ENCODE measurements at regions not wholly inside any gene's neighbourhood (a gene's known extent, or its start where the extent isn't known, plus 50 kb on each side); places are given as distances from the start of the nearest gene placed in this dataset.
"Not testable (repeated sequence)": the region's sequence is repeated elsewhere in the genome, so short reads cannot be mapped to it uniquely, and the experiment has no call there.

GRCh38 chr5:82537687-82538306 is 259.6 kb upstream of the RPS23 start:
- ChIA-PET CTCF (ENCODE audit: unreplicated experiment) (no interaction called here), POLR2A (interaction anchor here (0.8 kb wide), 1 partner anchor 43 kb away, joined by 3 read pairs; no protein-coding TSS in a partner anchor)
- Histone ChIP-seq H3K4me3 (ENCODE audit: low read depth, low read length, poor library complexity, severe bottlenecking) (no peak overlapping the region), H3K9me3 (ENCODE audit: low read length) (no peaks in the 10 kb centered on the region), H3K4me2 (ENCODE audit: low read length) (no peak overlapping the region), H3K4me1 (ENCODE audit: insufficient read depth, low read length, poor library complexity, severe bottlenecking) (no peaks in the 10 kb centered on the region), H3K79me2 (ENCODE audit: insufficient read depth, low read depth, low read length) (no peaks in the 10 kb centered on the region), H4K20me1 (ENCODE audit: insufficient read depth, low read length) (no peaks in the 10 kb centered on the region), H3K27ac (ENCODE audit: low read depth, low read length, poor library complexity, severe bottlenecking) (no peak overlapping the region), H3K36me3 (ENCODE audit: insufficient read depth, low read length) (no peaks in the 10 kb centered on the region), H2AFZ (ENCODE audit: low read length) (no peak overlapping the region), H3K9me2 (ENCODE audit: insufficient read depth, low read length) (no peaks in the 10 kb centered on the region)
- no peak for DNase-seq (ENCODE audit: low spot score)
- no TSS peak for BruUV-seq (replicated peaks)
- intact Hi-C loops (cut with micrococcal nuclease; ENCODE audit: unreplicated experiment), result no loop called here
- TF ChIP-seq EZH2phosphoT487 (IDR thresholded peaks at IDR 0.05; ENCODE audit: borderline replicate concordance, low read depth, low read length), result no peak
- TF ChIP-seq, protein P1, sequence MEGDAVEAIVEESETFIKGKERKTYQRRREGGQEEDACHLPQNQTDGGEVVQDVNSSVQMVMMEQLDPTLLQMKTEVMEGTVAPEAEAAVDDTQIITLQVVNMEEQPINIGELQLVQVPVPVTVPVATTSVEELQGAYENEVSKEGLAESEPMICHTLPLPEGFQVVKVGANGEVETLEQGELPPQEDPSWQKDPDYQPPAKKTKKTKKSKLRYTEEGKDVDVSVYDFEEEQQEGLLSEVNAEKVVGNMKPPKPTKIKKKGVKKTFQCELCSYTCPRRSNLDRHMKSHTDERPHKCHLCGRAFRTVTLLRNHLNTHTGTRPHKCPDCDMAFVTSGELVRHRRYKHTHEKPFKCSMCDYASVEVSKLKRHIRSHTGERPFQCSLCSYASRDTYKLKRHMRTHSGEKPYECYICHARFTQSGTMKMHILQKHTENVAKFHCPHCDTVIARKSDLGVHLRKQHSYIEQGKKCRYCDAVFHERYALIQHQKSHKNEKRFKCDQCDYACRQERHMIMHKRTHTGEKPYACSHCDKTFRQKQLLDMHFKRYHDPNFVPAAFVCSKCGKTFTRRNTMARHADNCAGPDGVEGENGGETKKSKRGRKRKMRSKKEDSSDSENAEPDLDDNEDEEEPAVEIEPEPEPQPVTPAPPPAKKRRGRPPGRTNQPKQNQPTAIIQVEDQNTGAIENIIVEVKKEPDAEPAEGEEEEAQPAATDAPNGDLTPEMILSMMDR (conservative IDR thresholded peaks at IDR 0.05; ENCODE audit: low read length), result no peak

GRCh38 chr5:82534986-82535385 is 256.8 kb upstream of the RPS23 start:
- H3K9me2 ChIP-seq (ENCODE audit: insufficient read depth, low read length), result no peaks in the 10 kb centered on the region

DNA sequence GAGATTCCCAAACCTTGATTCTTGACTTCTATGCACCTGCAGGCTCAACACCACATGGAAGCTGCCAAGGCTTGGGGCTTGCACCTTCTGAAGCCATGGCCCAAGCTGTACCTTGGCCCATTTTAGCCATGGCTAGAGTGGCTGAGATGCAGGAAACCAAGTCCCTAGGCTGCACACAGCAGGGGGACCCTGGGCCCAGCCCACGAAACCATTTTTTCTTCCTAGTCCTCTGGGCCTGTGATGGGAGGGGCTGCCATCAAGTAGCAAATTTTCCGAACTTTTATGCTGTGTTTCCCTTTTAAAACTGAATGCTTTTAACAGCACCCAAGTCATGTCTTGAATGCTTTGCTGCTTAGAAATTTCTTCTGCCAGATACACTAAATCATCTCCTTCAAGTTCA is 253.9 kb upstream of the RPS23 start:
- H3K4me2 ChIP-seq (ENCODE audit: low read length); POLR2A ChIA-PET; H3K36me3 ChIP-seq (ENCODE audit: insufficient read depth, low read length); H4K20me1 ChIP-seq (ENCODE audit: insufficient read depth, low read length); H3K4me3 ChIP-seq (ENCODE audit: low read depth, low read length, poor library complexity, severe bottlenecking); H3K4me1 ChIP-seq (ENCODE audit: insufficient read depth, low read length, poor library complexity, severe bottlenecking); DNase-seq (ENCODE audit: low spot score); H3K79me2 ChIP-seq (ENCODE audit: insufficient read depth, low read depth, low read length); H3K9me2 ChIP-seq (ENCODE audit: insufficient read depth, low read length); H3K9me3 ChIP-seq (ENCODE audit: low read length); BruUV-seq (replicated peaks); intact Hi-C loops (cut with micrococcal nuclease; ENCODE audit: unreplicated experiment); CTCF ChIA-PET (ENCODE audit: unreplicated experiment); H3K27ac ChIP-seq (ENCODE audit: low read depth, low read length, poor library complexity, severe bottlenecking); H2AFZ ChIP-seq (ENCODE audit: low read length): not testable (repeated sequence)

More at GRCh38 chr5:82534986-82535385, 256.8 kb upstream of the RPS23 start:
- no peak for DNase-seq (ENCODE audit: low spot score)
- Histone ChIP-seq H3K79me2 (ENCODE audit: insufficient read depth, low read depth, low read length) (no peaks in the 10 kb centered on the region), H3K27ac (ENCODE audit: low read depth, low read length, poor library complexity, severe bottlenecking) (no peak overlapping the region), H3K4me3 (ENCODE audit: low read depth, low read length, poor library complexity, severe bottlenecking) (no peak overlapping the region), H4K20me1 (ENCODE audit: insufficient read depth, low read length) (no peaks in the 10 kb centered on the region), H3K9me3 (ENCODE audit: low read length) (no peaks in the 10 kb centered on the region), H2AFZ (ENCODE audit: low read length) (no peak overlapping the region), H3K36me3 (ENCODE audit: insufficient read depth, low read length) (no peaks in the 10 kb centered on the region), H3K4me2 (ENCODE audit: low read length) (no peak overlapping the region), H3K4me1 (ENCODE audit: insufficient read depth, low read length, poor library complexity, severe bottlenecking) (no peaks in the 10 kb centered on the region)
- ChIA-PET CTCF (ENCODE audit: unreplicated experiment) (no interaction called here), POLR2A (no interaction called here)
- no peak for TF ChIP-seq EZH2phosphoT487 (IDR thresholded peaks at IDR 0.05; ENCODE audit: borderline replicate concordance, low read depth, low read length)
- TF ChIP-seq, protein P1 (conservative IDR thresholded peaks at IDR 0.05; ENCODE audit: low read length), result no peak
- no TSS peak for BruUV-seq (replicated peaks)
- intact Hi-C loops (cut with micrococcal nuclease; ENCODE audit: unreplicated experiment), result no loop called here
